ENCODE measurements at regions not wholly inside any gene's neighbourhood (a gene's known extent, or its start where the extent isn't known, plus 50 kb on each side); places are given as distances from the start of the nearest gene placed in this dataset.
"Not testable (repeated sequence)": the region's sequence is repeated elsewhere in the genome, so short reads cannot be mapped to it uniquely, and the experiment has no call there.

GRCh38 chr12:13924286-13924685 lies 57.1 kb downstream of the GRIN2B start:
- no peak for DNase-seq

DNA sequence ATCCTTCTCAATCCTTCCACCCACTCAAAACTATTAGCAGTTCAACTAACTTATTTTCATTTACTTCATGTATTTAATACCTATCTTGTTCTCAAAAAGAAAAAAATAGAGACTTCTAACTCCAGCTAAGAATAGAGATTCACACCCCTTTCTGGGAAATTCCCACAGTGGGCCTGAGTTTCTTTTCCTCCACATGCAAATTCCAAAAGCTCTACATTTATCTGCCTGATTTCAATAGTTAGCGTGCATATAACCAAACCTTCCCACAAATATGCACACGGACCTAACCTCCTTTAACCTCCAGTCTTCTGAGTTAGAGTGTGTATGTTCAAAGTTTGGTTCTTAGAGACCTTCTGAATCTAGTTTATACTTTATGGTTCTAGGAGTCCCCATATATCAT lies 62.5 kb downstream of the GRIN2B start:
- DNase-seq: no peak

DNA sequence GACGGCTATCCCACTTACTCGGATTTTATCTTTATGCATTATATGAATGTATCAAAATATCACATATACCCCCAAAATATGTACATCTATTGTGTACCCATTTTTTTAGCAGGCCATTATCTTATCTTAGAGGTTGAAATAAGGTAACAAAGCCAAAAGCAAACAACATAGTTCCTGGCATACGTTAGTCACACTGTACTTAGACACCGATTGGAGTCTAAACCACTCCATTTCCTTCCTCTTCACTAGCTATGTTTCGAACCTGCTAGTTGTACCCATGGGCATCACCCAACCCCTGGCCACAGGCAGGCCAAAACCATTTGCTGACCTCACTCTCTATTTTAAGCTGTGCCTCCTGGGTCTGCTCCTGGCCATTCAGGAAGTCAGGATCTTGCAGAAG lies 66.3 kb downstream of the GRIN2B start:
- no peak for DNase-seq

GRCh38 chr12:13913371-13913770 lies 68.0 kb downstream of the GRIN2B start:
- no peak for DNase-seq

DNA sequence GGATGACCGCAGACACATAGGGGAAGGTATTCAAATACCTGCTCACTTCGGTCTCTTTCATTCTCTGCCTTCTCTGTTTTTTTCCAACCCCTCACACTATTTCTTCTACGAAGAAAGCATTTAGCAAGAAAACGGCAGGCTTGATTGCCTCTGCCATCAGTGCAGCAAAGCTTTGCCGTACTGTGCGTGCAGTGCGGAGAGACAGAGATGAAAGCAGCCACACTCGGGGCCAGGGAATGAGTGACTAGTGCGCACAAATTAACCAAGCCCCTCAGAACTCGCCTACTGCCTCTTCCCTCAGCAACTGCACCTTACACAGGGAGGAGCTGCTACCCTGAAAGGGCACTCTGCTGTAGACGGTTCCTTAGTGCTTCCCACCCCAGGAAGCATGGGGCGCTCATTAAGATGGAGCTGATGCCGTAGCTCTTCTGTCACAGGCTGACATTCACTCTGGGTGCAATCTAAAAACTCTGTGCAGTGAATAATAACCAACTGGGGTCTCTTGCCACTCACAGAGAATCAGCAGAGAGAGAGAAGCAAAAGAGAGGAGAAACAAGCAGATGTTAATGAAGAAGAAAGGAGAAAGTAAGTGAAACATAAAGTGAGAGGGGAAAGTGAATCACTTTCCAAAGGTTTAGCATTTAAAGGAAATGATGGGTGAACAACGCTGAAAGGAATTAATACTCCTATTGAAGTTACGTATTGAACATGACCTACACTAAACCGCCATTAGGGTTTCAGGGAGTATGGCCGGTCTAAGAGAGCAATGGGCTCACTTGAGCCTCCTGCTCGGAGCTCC lies 69.4 kb downstream of the GRIN2B start:
- DNase-seq: no peak

- DNase-seq: no peak
Observed at GRCh38 chr12:13905794-13906193, 75.6 kb downstream of the GRIN2B start.

GRCh38 chr12:13900718-13901117 lies 80.7 kb downstream of the GRIN2B start:
- no peak for DNase-seq

- not testable (repeated sequence) for DNase-seq
Observed at GRCh38 chr12:13898387-13898786, 83.0 kb downstream of the GRIN2B start.

- no peak for DNase-seq
Observed at GRCh38 chr12:13897811-13898210, 83.6 kb downstream of the GRIN2B start.

GRCh38 chr12:13896063-13896626 lies 85.3 kb downstream of the GRIN2B start:
- DNase-seq: no peak

DNA sequence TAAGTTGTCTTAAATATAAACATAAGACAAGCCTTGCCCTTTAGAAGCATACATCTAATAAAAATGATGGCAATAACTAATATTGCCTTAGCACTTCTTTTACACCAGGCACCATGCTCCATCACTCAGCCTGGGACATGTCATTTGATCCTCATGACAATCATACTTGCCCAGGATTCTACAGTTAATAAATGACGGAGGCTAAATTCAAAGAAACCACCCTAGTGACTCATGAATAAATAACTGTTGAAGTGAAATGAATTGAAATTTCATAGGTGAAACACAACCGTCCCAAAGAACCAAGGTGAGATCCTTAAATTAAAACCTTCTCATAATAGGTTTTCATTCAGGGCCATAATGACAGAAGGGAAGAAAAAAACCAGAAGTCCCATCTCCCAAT lies 89.5 kb downstream of the GRIN2B start:
- no peak for DNase-seq

- no peak for DNase-seq
Observed at GRCh38 chr12:13890943-13891342, 90.5 kb downstream of the GRIN2B start.

DNA sequence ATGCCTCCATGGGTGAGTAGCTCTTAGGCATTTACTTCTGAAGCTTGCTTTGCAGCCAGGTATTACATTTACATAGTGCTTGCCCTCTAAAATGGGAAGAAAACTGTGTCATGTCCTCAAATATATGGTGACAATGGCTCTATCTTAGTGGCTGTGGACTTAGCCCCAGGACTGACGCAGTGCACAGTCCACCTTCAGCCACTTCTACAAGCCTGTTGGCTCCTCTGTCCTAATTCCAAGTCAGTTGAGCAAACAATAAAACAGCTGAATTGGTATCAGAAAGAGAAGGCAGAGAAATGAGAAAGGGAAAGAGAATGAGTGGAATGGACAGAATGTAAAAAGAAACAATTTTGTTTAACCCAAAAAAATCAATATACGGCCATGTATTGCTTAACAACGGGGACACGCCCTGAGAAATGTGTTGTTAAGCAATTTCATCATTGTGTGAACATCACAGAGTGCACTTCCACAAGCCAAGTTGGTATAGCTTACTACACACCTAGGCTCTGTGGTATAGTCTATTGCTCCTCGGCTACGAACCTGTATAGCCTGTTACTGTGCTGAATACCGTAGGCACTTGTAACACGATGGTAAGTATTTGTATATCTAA lies 93.5 kb downstream of the GRIN2B start:
- no peak for DNase-seq

DNA sequence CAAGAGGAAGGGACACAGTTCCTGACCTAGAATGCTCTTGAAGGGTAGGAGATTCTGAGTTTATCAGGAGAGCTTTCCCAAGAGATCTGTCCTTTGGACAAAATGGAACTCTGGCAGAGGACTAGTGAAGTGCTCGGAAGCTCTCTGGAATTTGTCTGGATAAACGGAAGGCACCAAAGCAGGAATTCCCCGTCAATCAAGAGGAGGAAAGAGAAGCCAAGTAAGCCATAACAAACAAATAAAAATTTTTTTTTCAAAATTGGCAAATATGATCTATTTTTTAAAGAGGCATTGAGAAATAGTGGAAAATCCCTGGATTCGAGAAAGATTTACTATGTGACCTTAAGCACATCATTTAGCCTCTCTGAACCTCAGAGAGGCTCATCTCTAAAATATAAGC lies 99.2 kb downstream of the GRIN2B start:
- no peak for DNase-seq

DNA sequence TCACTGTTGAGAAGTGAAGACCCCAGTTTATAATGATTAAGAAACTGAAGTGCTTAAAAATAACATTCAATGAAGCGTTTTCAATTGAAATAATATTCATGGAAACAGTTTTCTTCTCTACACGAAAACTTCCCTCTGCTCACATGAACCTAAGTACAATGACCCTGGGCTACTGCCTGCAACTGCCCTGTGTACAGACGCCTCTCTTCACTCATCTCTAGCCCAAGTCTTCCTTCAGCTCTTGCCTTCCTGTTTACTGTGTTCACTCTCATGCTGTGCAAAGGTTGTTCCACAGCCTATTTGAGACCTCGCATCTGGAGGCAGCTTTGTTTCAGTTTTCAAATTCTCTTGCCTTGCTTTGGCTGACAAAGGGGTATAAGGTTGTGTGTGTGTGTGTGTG lies 100.8 kb downstream of the GRIN2B start:
- DNase-seq: no peak

GRCh38 chr12:13875744-13876143 lies 105.7 kb downstream of the GRIN2B start:
- DNase-seq: no peak

GRCh38 chr12:13870255-13870654 lies 111.1 kb downstream of the GRIN2B start:
- DNase-seq: no peak

DNA sequence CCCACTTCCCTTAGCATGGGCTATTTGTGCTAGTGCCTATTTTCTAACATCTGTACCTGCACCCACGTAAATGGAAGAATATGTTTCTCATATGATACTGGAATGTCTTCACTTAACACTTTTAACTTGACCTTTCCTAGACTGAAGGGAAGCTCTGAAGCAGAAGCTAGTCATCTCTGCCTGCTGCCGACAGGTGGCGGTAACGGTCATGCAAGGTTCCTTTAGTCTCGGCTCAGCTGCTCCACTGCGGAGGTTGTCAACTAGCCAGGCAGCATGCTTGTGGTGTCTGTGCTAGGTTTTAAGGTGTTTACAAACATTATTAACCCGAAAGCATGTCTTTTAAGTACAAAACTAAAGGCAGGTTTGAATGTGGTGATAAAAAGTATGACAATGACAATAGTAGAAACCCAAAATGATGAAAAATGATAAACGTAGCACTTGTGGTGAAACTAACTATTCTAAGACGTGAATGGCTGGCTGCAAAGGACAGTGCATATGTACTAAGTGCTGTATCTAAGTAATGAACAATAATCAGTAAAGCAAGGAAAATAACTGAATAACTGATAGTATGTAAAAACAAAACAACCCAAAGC lies 117.2 kb downstream of the GRIN2B start:
- peak; percentile 32 to 54 for DNase-seq

DNA sequence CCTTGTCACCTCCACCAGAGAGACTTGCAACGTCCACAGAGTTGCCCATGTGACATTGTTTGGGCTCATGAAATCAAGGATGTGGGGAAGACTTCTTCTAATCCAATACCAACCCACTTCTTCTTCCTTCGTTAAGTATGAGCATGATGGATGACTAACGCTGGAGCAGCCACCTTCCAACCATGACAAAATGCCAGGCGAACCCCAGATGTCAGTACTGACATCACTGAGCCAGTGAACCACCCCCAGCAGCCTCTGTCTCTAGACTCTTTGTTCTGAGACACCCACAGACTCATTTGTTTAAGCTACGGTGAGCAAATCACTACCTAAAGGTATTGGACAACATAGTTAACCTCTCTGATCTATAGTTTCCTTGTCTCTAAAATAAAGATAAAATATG lies 123.7 kb downstream of the GRIN2B start:
- DNase-seq: no peak

DNA sequence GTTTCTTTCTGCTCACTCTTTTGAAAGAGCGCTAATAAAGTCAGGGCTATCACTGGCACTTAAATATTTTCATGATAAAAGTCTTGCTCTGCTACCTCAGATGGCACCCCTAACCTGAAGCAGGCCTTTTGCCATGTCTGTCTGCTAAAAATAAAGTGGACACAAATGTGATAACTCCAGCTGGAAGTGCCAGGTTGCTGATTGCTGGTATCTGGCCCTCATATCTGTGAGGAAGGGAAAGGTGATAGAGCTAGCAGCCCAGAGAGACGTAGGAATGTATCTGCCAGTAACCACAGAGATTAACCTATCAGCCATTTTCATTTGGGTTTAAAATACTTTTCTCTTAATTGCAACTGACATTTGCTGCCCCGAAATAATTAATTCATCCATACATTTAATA lies 127.9 kb downstream of the GRIN2B start:
- no peak for DNase-seq

DNA sequence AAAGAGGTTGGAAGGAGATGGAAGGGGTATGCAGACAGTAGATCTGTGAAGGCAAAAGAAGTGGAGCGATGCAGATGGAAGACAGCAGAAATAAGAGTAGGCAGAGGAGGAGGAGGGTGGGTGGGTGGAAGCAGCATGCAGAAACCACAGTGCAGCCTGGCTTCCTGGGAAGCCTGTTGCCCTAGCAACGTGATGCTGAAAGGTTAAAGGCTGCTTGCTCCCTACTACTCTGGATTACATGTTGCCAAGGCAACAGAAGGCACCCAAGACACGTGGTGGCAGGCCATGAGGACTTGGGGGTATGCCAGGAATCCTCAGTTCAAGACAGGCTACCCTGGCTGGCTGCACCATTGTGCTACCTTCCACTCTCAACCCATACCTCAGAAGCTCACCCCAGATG lies 129.6 kb downstream of the GRIN2B start:
- DNase-seq: no peak

GRCh38 chr12:13849456-13849855 lies 131.9 kb downstream of the GRIN2B start:
- DNase-seq: no peak

DNA sequence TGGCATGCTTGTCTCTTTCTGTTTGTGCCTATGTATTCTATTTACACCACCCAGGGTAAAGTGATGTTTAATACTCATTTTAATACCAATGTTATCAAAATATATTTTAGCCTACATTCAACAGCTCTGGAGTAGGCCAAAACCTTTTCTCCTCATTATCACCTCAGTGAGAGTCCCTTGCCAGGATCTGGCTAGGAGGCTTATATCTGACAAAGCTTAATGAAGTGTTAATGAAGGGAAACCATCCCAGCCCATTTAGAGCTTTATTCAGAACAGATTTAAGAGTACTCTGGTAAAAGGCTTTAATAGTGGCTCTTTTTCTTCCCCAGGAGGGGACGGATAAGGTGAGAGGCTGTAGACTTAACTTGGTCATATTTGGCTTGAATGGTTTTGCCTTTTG lies 137.6 kb downstream of the GRIN2B start:
- DNase-seq: no peak

DNA sequence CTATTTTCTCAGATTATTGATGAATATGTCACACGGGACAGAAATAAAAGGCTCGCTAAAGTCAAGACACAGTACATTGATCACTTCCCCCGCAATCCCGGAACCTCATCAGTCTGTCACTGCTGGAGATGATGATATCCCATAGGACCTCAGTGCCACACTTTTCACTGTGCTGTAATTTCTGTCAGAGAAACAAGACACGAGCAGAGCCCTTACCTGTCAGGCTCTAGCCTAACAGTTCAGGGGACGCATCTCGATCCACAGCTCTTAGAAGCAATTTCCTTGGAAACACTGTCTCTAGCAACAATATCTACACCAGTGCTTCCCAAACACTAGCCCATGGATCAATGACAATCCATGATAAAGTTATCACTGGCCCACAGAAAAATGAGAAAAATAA lies 140.0 kb downstream of the GRIN2B start:
- DNase-seq: no peak
